ENCODE measurements at regions not wholly inside any gene's neighbourhood (a gene's known extent, or its start where the extent isn't known, plus 50 kb on each side); places are given as distances from the start of the nearest gene placed in this dataset.
A peak's percentile ranks its signal among the peaks of the same experiment; 100 is the strongest.

GRCh38 chr5:155957884-155958283, 369.1 kb upstream of the SGCD start:
- no peak for DNase-seq
- Mint-ChIP-seq H3K4me3 (no peak overlapping the region), H3K36me3 (ENCODE audit: low read depth) (no peaks in the 10 kb centered on the region), H3K4me1 (peaks cover 4% of the 10 kb centered on the region), H3K27ac (no peak overlapping the region), H3K27me3 (peaks cover 25% of the 10 kb centered on the region)
- ATAC-seq: no peak
- no peaks in the 10 kb centered on the region for H3K9me3 ChIP-seq (ENCODE audit: control insufficient read depth, low read length, poor library complexity, severe bottlenecking)

DNA sequence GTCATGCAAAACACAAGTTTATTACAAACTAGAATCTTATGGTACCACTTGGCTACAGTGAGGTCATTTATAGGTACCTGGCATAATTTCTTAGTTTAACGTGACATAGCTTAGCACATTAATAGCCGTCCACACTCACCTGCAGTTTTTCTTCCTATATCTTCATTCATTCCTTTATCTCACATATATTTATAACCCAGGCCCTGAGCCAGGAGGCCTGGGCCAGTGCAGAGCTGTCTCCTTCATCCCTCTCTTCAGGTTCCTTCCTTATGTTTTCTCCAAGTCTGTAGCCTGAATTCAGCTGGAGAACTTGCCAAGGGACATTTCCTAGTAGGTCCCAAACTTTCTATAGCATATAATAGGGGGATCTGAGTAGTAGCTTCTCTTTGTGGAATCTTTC, 367.9 kb upstream of the SGCD start:
- no peaks in the 10 kb centered on the region for H3K9me3 ChIP-seq (ENCODE audit: control insufficient read depth, low read length, poor library complexity, severe bottlenecking)
- no peak overlapping the region for H3K4me3 Mint-ChIP-seq
- no peaks in the 10 kb centered on the region for H3K4me1 Mint-ChIP-seq
- no peaks in the 10 kb centered on the region for H3K36me3 Mint-ChIP-seq (ENCODE audit: low read depth)
- DNase-seq (no peak), ATAC-seq (no peak)
- no peak overlapping the region for H3K27ac Mint-ChIP-seq
- H3K27me3 Mint-ChIP-seq: peaks cover 14% of the 10 kb centered on the region

GRCh38 chr5:155960177-155960576, 366.8 kb upstream of the SGCD start:
- Mint-ChIP-seq H3K4me1 (no peaks in the 10 kb centered on the region), H3K27me3 (peaks cover 14% of the 10 kb centered on the region), H3K36me3 (ENCODE audit: low read depth) (no peaks in the 10 kb centered on the region), H3K4me3 (no peak overlapping the region), H3K27ac (peak overlapping the region; percentile 49)
- no peak for ATAC-seq
- no peaks in the 10 kb centered on the region for H3K9me3 ChIP-seq (ENCODE audit: control insufficient read depth, low read length, poor library complexity, severe bottlenecking)
- DNase-seq: no peak

GRCh38 chr5:155969537-155969936, 357.4 kb upstream of the SGCD start:
- ATAC-seq: no peak
- Mint-ChIP-seq H3K27me3 (peaks cover 14% of the 10 kb centered on the region), H3K4me3 (no peak overlapping the region), H3K27ac (no peak overlapping the region), H3K36me3 (ENCODE audit: low read depth) (no peaks in the 10 kb centered on the region), H3K4me1 (no peaks in the 10 kb centered on the region)
- no peaks in the 10 kb centered on the region for H3K9me3 ChIP-seq (ENCODE audit: control insufficient read depth, low read length, poor library complexity, severe bottlenecking)
- DNase-seq: no peak

GRCh38 chr5:155974369-155974768, 352.6 kb upstream of the SGCD start:
- Mint-ChIP-seq H3K4me3 (no peak overlapping the region), H3K36me3 (ENCODE audit: low read depth) (no peaks in the 10 kb centered on the region), H3K27ac (no peak overlapping the region), H3K27me3 (peaks cover 35% of the 10 kb centered on the region), H3K4me1 (no peaks in the 10 kb centered on the region)
- no peak for DNase-seq
- ATAC-seq: no peak
- no peaks in the 10 kb centered on the region for H3K9me3 ChIP-seq (ENCODE audit: control insufficient read depth, low read length, poor library complexity, severe bottlenecking)

- DNase-seq: no peak
- Mint-ChIP-seq H3K4me3 (no peak overlapping the region), H3K36me3 (ENCODE audit: low read depth) (no peaks in the 10 kb centered on the region), H3K4me1 (no peaks in the 10 kb centered on the region), H3K27me3 (peaks cover 22% of the 10 kb centered on the region), H3K27ac (no peak overlapping the region)
- no peaks in the 10 kb centered on the region for H3K9me3 ChIP-seq (ENCODE audit: control insufficient read depth, low read length, poor library complexity, severe bottlenecking)
- no peak for ATAC-seq
Measured at GRCh38 chr5:155978850-155979249, 348.1 kb upstream of the SGCD start.

- DNase-seq: no peak
- peaks cover 3% of the 10 kb centered on the region for H3K27me3 Mint-ChIP-seq
- no peaks in the 10 kb centered on the region for H3K9me3 ChIP-seq (ENCODE audit: control insufficient read depth, low read length, poor library complexity, severe bottlenecking)
- ATAC-seq: no peak
- no peaks in the 10 kb centered on the region for H3K4me1 Mint-ChIP-seq
- H3K36me3 Mint-ChIP-seq (ENCODE audit: low read depth): no peaks in the 10 kb centered on the region
- no peak overlapping the region for H3K27ac Mint-ChIP-seq
- no peak overlapping the region for H3K4me3 Mint-ChIP-seq
Measured at GRCh38 chr5:155982354-155982753, 344.6 kb upstream of the SGCD start.

GRCh38 chr5:155983954-155984353, 343.0 kb upstream of the SGCD start:
- ATAC-seq (no peak), DNase-seq (no peak)
- no peak overlapping the region for H3K4me3 Mint-ChIP-seq
- no peaks in the 10 kb centered on the region for H3K9me3 ChIP-seq (ENCODE audit: control insufficient read depth, low read length, poor library complexity, severe bottlenecking)
- no peak overlapping the region for H3K27ac Mint-ChIP-seq
- peaks cover 2% of the 10 kb centered on the region for H3K4me1 Mint-ChIP-seq
- H3K27me3 Mint-ChIP-seq: no peaks in the 10 kb centered on the region
- H3K36me3 Mint-ChIP-seq (ENCODE audit: low read depth): no peaks in the 10 kb centered on the region

- ATAC-seq (no peak), DNase-seq (no peak)
- H3K9me3 ChIP-seq (ENCODE audit: control insufficient read depth, low read length, poor library complexity, severe bottlenecking): no peaks in the 10 kb centered on the region
- no peaks in the 10 kb centered on the region for H3K27me3 Mint-ChIP-seq
- no peak overlapping the region for H3K27ac Mint-ChIP-seq
- H3K4me1 Mint-ChIP-seq: peaks cover 2% of the 10 kb centered on the region
- H3K36me3 Mint-ChIP-seq (ENCODE audit: low read depth): no peaks in the 10 kb centered on the region
- no peak overlapping the region for H3K4me3 Mint-ChIP-seq
Measured at GRCh38 chr5:155987265-155987810, 339.6 kb upstream of the SGCD start.

GRCh38 chr5:155989879-155990278, 337.1 kb upstream of the SGCD start:
- no peaks in the 10 kb centered on the region for H3K36me3 Mint-ChIP-seq (ENCODE audit: low read depth)
- H3K4me3 Mint-ChIP-seq: no peak overlapping the region
- no peaks in the 10 kb centered on the region for H3K9me3 ChIP-seq (ENCODE audit: control insufficient read depth, low read length, poor library complexity, severe bottlenecking)
- no peaks in the 10 kb centered on the region for H3K27me3 Mint-ChIP-seq
- H3K27ac Mint-ChIP-seq: no peak overlapping the region
- peaks cover 2% of the 10 kb centered on the region for H3K4me1 Mint-ChIP-seq
- ATAC-seq: no peak
- DNase-seq: no peak

DNA sequence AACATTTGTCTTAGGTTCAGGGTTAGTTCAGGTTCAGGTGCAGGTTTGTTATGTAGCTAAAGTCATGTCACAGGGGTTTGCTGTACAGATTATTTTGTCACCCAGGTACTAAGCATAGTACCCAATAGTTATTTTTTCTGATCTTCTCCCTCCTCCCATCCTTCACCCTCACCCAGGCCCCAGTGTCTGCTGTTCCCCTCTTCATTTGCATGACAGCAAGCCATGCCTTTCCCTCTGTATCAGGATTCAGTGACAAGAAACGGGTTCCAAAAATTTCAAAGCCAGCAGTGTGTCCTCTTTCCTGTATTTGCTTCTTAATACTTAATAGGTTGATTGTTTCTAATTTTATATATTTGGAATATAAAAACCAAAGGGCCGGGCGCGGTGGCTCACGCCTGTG, 330.8 kb upstream of the SGCD start:
- no peak overlapping the region for H3K27ac Mint-ChIP-seq
- no peaks in the 10 kb centered on the region for H3K4me1 Mint-ChIP-seq
- H3K27me3 Mint-ChIP-seq: no peaks in the 10 kb centered on the region
- DNase-seq (no peak), ATAC-seq (no peak)
- no peaks in the 10 kb centered on the region for H3K36me3 Mint-ChIP-seq (ENCODE audit: low read depth)
- no peaks in the 10 kb centered on the region for H3K9me3 ChIP-seq (ENCODE audit: control insufficient read depth, low read length, poor library complexity, severe bottlenecking)
- H3K4me3 Mint-ChIP-seq: no peak overlapping the region

GRCh38 chr5:155998257-155998656, 328.7 kb upstream of the SGCD start:
- H3K4me3 Mint-ChIP-seq: no peak overlapping the region
- H3K4me1 Mint-ChIP-seq: no peaks in the 10 kb centered on the region
- H3K36me3 Mint-ChIP-seq (ENCODE audit: low read depth): no peaks in the 10 kb centered on the region
- no peak overlapping the region for H3K27ac Mint-ChIP-seq
- ATAC-seq (no peak), DNase-seq (no peak)
- H3K9me3 ChIP-seq (ENCODE audit: control insufficient read depth, low read length, poor library complexity, severe bottlenecking): no peaks in the 10 kb centered on the region
- H3K27me3 Mint-ChIP-seq: no peaks in the 10 kb centered on the region

DNA sequence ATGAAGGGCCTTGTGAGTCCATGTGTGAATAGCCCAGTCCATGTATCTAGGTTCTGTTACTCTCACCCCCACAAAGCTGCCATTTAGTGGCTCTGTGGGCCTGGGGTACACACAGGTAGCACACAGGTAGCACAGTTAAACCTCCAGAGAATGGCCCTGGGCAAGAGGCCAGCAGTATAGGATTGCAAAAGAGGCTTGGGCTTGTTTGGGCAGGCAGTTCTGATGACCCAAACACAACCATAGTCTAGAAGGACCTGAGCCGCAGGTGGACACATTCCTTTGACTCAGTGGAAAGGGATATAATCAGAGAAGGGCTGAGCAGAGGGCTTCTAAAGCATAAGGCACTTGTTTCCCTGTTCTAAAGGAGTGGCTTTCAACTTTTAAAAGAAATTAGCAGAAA, 326.8 kb upstream of the SGCD start:
- ATAC-seq: no peak
- no peaks in the 10 kb centered on the region for H3K27me3 Mint-ChIP-seq
- no peak for DNase-seq
- no peaks in the 10 kb centered on the region for H3K9me3 ChIP-seq (ENCODE audit: control insufficient read depth, low read length, poor library complexity, severe bottlenecking)
- H3K4me3 Mint-ChIP-seq: no peak overlapping the region
- H3K36me3 Mint-ChIP-seq (ENCODE audit: low read depth): no peaks in the 10 kb centered on the region
- H3K27ac Mint-ChIP-seq: no peak overlapping the region
- H3K4me1 Mint-ChIP-seq: no peaks in the 10 kb centered on the region

- Mint-ChIP-seq H3K27me3 (peaks cover 29% of the 10 kb centered on the region), H3K4me1 (no peaks in the 10 kb centered on the region), H3K27ac (no peak overlapping the region), H3K36me3 (ENCODE audit: low read depth) (no peaks in the 10 kb centered on the region), H3K4me3 (no peak overlapping the region)
- DNase-seq: no peak
- no peak for ATAC-seq
- H3K9me3 ChIP-seq (ENCODE audit: control insufficient read depth, low read length, poor library complexity, severe bottlenecking): no peaks in the 10 kb centered on the region
Measured at GRCh38 chr5:156004754-156005153, 322.2 kb upstream of the SGCD start.
